UCSD-AML1 (cell line): ENCODE measurements at regions not wholly inside any gene's neighbourhood (a gene's known extent, or its start where the extent isn't known, plus 50 kb on each side); places are given as distances from the start of the nearest gene placed in this dataset.

Experiments
- DNase-seq: peaks from one replicate; lab custom pipeline; 2025; ENCODE audit not compliant: unreplicated experiment; lab: John Stamatoyannopoulos, UW

GRCh38 chr2:146229508-146230155, 1615.2 kb upstream of the ACVR2A start:
- DNase-seq: no peak

- DNase-seq: no peak
Observed at GRCh38 chr2:146228466-146229058, 1616.3 kb upstream of the ACVR2A start.

GRCh38 chr2:146228020-146228393, 1616.8 kb upstream of the ACVR2A start:
- DNase-seq: no peak

- DNase-seq: no peak
Observed at GRCh38 chr2:146227152-146228019, 1617.4 kb upstream of the ACVR2A start.

- no peak for DNase-seq
Observed at GRCh38 chr2:146226077-146226476, 1618.8 kb upstream of the ACVR2A start.

- DNase-seq: no peak
Observed at GRCh38 chr2:146221826-146222225, 1623.0 kb upstream of the ACVR2A start.

- no peak for DNase-seq
Observed at GRCh38 chr2:146220957-146221356, 1623.9 kb upstream of the ACVR2A start.

GRCh38 chr2:146214394-146214929, 1630.4 kb upstream of the ACVR2A start:
- DNase-seq: no peak

GRCh38 chr2:146213674-146214073, 1631.2 kb upstream of the ACVR2A start:
- no peak for DNase-seq

GRCh38 chr2:146212602-146213001, 1632.2 kb upstream of the ACVR2A start:
- no peak for DNase-seq

- no peak for DNase-seq
Observed at GRCh38 chr2:146209842-146210275, 1635.0 kb upstream of the ACVR2A start.

- DNase-seq: no peak
Observed at GRCh38 chr2:146207901-146208300, 1636.9 kb upstream of the ACVR2A start.

- DNase-seq: no peak
Observed at GRCh38 chr2:146207417-146207816, 1637.4 kb upstream of the ACVR2A start.

GRCh38 chr2:146203064-146203624, 1641.7 kb upstream of the ACVR2A start:
- no peak for DNase-seq

GRCh38 chr2:146193619-146194018, 1651.2 kb upstream of the ACVR2A start:
- DNase-seq: no peak

GRCh38 chr2:146189541-146189940, 1655.3 kb upstream of the ACVR2A start:
- DNase-seq: no peak

GRCh38 chr2:146173934-146174333, 1654.0 kb upstream of the ZEB2 start:
- no peak for DNase-seq

- DNase-seq: no peak
Observed at GRCh38 chr2:146161256-146161882, 1641.5 kb upstream of the ZEB2 start.

GRCh38 chr2:146158072-146158674, 1638.3 kb upstream of the ZEB2 start:
- no peak for DNase-seq

- DNase-seq: no peak
Observed at GRCh38 chr2:146147448-146148012, 1627.6 kb upstream of the ZEB2 start.
